CD4-positive, alpha-beta T cell treated with Interleukin-2 at 100 ng/mL for 4 hours (primary cell): ENCODE measurements at regions not wholly inside any gene's neighbourhood (a gene's known extent, or its start where the extent isn't known, plus 50 kb on each side); places are given as distances from the start of the nearest gene placed in this dataset.

Source experiments
- DNase-seq: peaks from one replicate; pipeline ENCODE4 v3.0.0-alpha.2; 2020; ENCODE audit warnings: low spot score

GRCh38 chr6:15872241-15873103 lies 209.6 kb upstream of the DTNBP1 start:
- DNase-seq, result no peak

GRCh38 chr6:15871276-15871675 lies 208.4 kb upstream of the DTNBP1 start:
- no peak for DNase-seq

- DNase-seq, result no peak
Observed at GRCh38 chr6:15870333-15871043, 207.7 kb upstream of the DTNBP1 start.

- DNase-seq, result no peak
Observed at GRCh38 chr6:15864708-15865062, 201.9 kb upstream of the DTNBP1 start.

GRCh38 chr6:15864038-15864707 lies 201.3 kb upstream of the DTNBP1 start:
- no peak for DNase-seq

- no peak for DNase-seq
Observed at GRCh38 chr6:15862810-15863209, 200.0 kb upstream of the DTNBP1 start.

GRCh38 chr6:15861486-15861885 lies 198.7 kb upstream of the DTNBP1 start:
- DNase-seq, result no peak

GRCh38 chr6:15854826-15855710 lies 192.2 kb upstream of the DTNBP1 start:
- no peak for DNase-seq

GRCh38 chr6:15854378-15854777 lies 191.6 kb upstream of the DTNBP1 start:
- DNase-seq, result no peak

GRCh38 chr6:15853259-15853658 lies 190.4 kb upstream of the DTNBP1 start:
- DNase-seq, result no peak

- DNase-seq, result no peak
Observed at GRCh38 chr6:15852289-15852688, 189.5 kb upstream of the DTNBP1 start.

- no peak for DNase-seq
Observed at GRCh38 chr6:15849395-15849794, 186.6 kb upstream of the DTNBP1 start.

- no peak for DNase-seq
Observed at GRCh38 chr6:15845492-15845891, 182.7 kb upstream of the DTNBP1 start.

GRCh38 chr6:15843764-15844163 lies 180.9 kb upstream of the DTNBP1 start:
- DNase-seq, result no peak

- no peak for DNase-seq
Observed at GRCh38 chr6:15843226-15843625, 180.4 kb upstream of the DTNBP1 start.

GRCh38 chr6:15842727-15843117 lies 179.9 kb upstream of the DTNBP1 start:
- no peak for DNase-seq

- no peak for DNase-seq
Observed at GRCh38 chr6:15841937-15842726, 179.3 kb upstream of the DTNBP1 start.

GRCh38 chr6:15839969-15840541 lies 177.2 kb upstream of the DTNBP1 start:
- no peak for DNase-seq

- DNase-seq, result no peak
Observed at GRCh38 chr6:15837205-15837604, 174.4 kb upstream of the DTNBP1 start.

GRCh38 chr6:15832841-15833240 lies 170.0 kb upstream of the DTNBP1 start:
- DNase-seq, result no peak

- DNase-seq, result no peak
Observed at GRCh38 chr6:15829156-15829555, 166.3 kb upstream of the DTNBP1 start.
